ENCODE measurements at regions not wholly inside any gene's neighbourhood (a gene's known extent, or its start where the extent isn't known, plus 50 kb on each side); places are given as distances from the start of the nearest gene placed in this dataset.

DNA sequence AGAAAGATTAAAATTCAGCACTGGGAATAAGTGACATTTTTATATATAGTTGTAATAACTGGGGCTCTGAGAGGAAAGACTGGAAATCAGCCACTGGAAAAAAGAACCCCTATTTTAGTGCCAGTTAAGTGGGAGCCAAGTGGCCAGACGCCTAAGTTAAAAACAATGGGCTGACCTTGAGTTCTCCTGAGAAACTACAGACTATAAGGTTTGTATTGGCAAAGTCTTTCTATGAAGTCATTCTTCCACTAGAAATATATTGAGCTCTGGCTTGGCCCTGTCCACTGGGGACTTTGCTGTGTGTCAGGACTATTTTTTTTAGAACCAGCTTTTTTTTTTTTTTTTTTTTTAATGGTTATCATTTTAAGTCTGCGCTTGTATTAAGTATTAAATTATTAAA lies 210.6 kb upstream of the FZD8 start:
- TF ChIP-seq, protein P1, sequence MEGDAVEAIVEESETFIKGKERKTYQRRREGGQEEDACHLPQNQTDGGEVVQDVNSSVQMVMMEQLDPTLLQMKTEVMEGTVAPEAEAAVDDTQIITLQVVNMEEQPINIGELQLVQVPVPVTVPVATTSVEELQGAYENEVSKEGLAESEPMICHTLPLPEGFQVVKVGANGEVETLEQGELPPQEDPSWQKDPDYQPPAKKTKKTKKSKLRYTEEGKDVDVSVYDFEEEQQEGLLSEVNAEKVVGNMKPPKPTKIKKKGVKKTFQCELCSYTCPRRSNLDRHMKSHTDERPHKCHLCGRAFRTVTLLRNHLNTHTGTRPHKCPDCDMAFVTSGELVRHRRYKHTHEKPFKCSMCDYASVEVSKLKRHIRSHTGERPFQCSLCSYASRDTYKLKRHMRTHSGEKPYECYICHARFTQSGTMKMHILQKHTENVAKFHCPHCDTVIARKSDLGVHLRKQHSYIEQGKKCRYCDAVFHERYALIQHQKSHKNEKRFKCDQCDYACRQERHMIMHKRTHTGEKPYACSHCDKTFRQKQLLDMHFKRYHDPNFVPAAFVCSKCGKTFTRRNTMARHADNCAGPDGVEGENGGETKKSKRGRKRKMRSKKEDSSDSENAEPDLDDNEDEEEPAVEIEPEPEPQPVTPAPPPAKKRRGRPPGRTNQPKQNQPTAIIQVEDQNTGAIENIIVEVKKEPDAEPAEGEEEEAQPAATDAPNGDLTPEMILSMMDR (IDR thresholded peaks at IDR 0.05; ENCODE audit: low read depth, low read length) = no peak
- Histone ChIP-seq H3K27ac (ENCODE audit: low read depth, low read length) (no peak overlapping the region), H3K4me3 (ENCODE audit: low read depth, low read length) (no peak overlapping the region), H3K27me3 (ENCODE audit: control insufficient read depth, insufficient read depth, low read length) (no peaks in the 10 kb centered on the region), H3K9me3 (ENCODE audit: control insufficient read depth, insufficient read depth, low read length) (no peaks in the 10 kb centered on the region)
- DNase-seq (ENCODE audit: low read depth, low spot score) = no peak
- POLR2A ChIA-PET = no interaction called here
- CTCF ChIA-PET = interaction anchor here (0.6 kb wide), 2 partner anchors 34 to 673 kb away, joined by 4 read pairs; no protein-coding TSS in a partner anchor

DNA sequence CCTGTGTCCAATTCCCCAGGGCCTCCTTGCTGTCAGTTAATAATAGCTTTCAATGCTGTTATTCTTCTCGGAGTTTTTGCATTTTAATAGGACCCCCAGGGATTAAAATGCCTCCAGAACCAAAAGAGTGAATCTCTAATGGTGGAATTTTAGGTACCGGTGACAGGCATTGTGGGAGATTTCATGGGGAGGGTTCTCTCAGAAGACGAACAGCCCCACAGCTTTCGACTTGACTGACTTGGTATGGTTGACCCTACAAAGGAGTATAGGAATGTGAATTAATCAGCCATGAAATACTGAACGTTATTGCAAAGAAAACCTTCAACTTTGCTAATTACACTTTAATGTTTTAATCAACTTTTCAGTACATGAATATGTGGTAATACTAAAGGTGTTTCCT lies 206.3 kb upstream of the FZD8 start:
- H3K4me3 ChIP-seq (ENCODE audit: low read depth, low read length) = no peak overlapping the region
- ChIA-PET CTCF (no interaction called here), POLR2A (no interaction called here)
- H3K27ac ChIP-seq (ENCODE audit: low read depth, low read length) = no peak overlapping the region
- H3K27me3 ChIP-seq (ENCODE audit: control insufficient read depth, insufficient read depth, low read length) = no peaks in the 10 kb centered on the region
- TF ChIP-seq, protein P1 (IDR thresholded peaks at IDR 0.05; ENCODE audit: low read depth, low read length) = no peak
- no peaks in the 10 kb centered on the region for H3K9me3 ChIP-seq (ENCODE audit: control insufficient read depth, insufficient read depth, low read length)
- DNase-seq (ENCODE audit: low read depth, low spot score) = no peak

DNA sequence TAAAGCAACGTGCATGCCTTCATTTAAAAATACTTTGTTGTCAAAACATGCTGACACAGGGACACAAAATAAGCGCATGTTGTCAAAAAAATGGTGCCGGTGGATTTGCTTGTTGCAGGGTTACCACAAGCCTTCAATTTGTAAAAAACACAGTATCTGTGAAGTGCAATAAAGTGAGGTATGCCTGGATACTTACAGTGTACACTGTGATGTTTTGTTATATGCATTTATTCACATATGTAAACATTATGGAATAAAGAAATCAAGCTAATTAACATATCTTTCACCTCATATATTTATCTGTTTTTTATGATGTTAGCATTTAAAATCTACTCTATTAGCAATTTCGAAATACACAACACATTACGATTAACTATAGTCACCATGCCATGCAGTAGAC lies 202.6 kb upstream of the FZD8 start:
- no peak overlapping the region for H3K27ac ChIP-seq (ENCODE audit: low read depth, low read length)
- H3K4me3 ChIP-seq (ENCODE audit: low read depth, low read length) = no peak overlapping the region
- TF ChIP-seq, protein P1 (IDR thresholded peaks at IDR 0.05; ENCODE audit: low read depth, low read length) = no peak
- no peaks in the 10 kb centered on the region for H3K27me3 ChIP-seq (ENCODE audit: control insufficient read depth, insufficient read depth, low read length)
- POLR2A ChIA-PET = interaction anchor here (0.6 kb wide), 1 partner anchor 721 kb away, joined by 3 read pairs; no protein-coding TSS in a partner anchor
- DNase-seq (ENCODE audit: low read depth, low spot score) = no peak
- CTCF ChIA-PET = interaction anchor here (1.2 kb wide), 1 partner anchor 31 kb away, joined by 3 read pairs; no protein-coding TSS in a partner anchor
- no peaks in the 10 kb centered on the region for H3K9me3 ChIP-seq (ENCODE audit: control insufficient read depth, insufficient read depth, low read length)

DNA sequence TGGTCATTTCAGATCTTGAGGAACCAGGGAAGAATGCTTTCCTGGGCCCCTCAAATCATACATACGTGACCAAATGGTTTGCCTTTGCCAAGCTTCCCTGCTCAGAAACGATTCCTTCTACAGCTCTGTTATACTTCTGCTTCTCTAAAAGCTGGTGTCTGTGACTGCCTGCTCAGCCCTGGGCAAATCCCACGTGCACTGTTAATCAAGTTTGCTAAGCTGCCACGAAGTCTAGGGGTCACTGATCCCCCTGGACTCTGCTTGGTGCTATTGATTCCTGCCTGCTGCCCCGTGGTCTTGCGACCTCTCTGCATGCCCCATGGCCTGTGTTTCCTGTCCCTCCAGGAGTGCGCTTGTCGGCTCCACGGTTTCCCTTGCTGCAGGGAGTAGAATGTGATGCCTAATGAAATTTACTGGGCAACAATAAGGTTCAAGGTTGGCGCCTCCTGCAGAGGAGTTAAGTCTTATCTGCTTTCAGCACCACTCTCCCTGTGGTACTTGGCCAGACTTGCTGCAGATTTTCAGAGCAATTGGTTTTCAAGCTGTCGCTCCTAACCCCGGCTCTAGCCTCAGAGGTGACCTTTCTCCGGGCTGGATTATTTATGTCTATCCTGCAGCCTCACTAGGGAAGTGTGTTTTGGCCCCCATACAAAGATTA lies 201.6 kb upstream of the FZD8 start:
- ChIA-PET CTCF (no interaction called here), POLR2A (interaction anchor here (0.7 kb wide), 1 partner anchor 54 kb away, joined by 3 read pairs; no protein-coding TSS in a partner anchor)
- DNase-seq (ENCODE audit: low read depth, low spot score) = no peak
- Histone ChIP-seq H3K27ac (ENCODE audit: low read depth, low read length) (no peak overlapping the region), H3K27me3 (ENCODE audit: control insufficient read depth, insufficient read depth, low read length) (no peaks in the 10 kb centered on the region), H3K4me3 (ENCODE audit: low read depth, low read length) (no peak overlapping the region), H3K9me3 (ENCODE audit: control insufficient read depth, insufficient read depth, low read length) (no peaks in the 10 kb centered on the region)
- TF ChIP-seq, protein P1 (IDR thresholded peaks at IDR 0.05; ENCODE audit: low read depth, low read length) = no peak

DNA sequence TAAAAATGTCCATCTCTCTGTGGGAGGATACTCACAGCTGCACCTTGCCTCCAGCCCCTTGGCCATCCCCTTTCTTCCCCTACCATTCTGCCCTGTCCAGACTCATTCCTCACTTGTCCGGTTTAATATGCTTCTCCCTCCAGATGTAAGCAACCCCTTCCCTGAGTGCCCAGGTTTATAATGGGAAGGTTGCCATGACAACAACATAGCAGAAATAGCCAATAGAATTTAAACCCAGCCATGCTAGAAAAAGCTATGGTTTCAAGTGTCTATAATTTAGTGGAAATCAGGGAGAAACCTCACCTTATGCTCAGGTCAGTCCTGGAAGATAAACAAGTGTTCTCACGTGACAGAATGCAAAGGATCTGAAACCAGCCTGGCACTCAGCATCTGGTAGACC lies 196.0 kb upstream of the FZD8 start:
- Histone ChIP-seq H3K27ac (ENCODE audit: low read depth, low read length) (no peak overlapping the region), H3K9me3 (ENCODE audit: control insufficient read depth, insufficient read depth, low read length) (no peaks in the 10 kb centered on the region), H3K4me3 (ENCODE audit: low read depth, low read length) (no peak overlapping the region), H3K27me3 (ENCODE audit: control insufficient read depth, insufficient read depth, low read length) (peaks cover 2% of the 10 kb centered on the region)
- POLR2A ChIA-PET = no interaction called here
- no peak for DNase-seq (ENCODE audit: low read depth, low spot score)
- TF ChIP-seq, protein P1 (IDR thresholded peaks at IDR 0.05; ENCODE audit: low read depth, low read length) = no peak
- CTCF ChIA-PET = no interaction called here
